Amniotic epithelial cell (primary cell): ENCODE measurements at regions not wholly inside any gene's neighbourhood (a gene's known extent, or its start where the extent isn't known, plus 50 kb on each side); places are given as distances from the start of the nearest gene placed in this dataset.
"Not testable (repeated sequence)": the region's sequence is repeated elsewhere in the genome, so short reads cannot be mapped to it uniquely, and the experiment has no call there.

Source experiments
- DNase-seq: peaks from one replicate; pipeline ENCODE4 v3.0.0-alpha.2; 2010; ENCODE audit warnings: low read depth

GRCh38 chr12:67759829-67760228 is 111.3 kb downstream of the DYRK2 start:
- DNase-seq: no peak

GRCh38 chr12:67760586-67761275 is 112.2 kb downstream of the DYRK2 start:
- DNase-seq: peak; percentile 61

GRCh38 chr12:67761566-67761965 is 113.0 kb downstream of the DYRK2 start:
- DNase-seq: no peak

DNA sequence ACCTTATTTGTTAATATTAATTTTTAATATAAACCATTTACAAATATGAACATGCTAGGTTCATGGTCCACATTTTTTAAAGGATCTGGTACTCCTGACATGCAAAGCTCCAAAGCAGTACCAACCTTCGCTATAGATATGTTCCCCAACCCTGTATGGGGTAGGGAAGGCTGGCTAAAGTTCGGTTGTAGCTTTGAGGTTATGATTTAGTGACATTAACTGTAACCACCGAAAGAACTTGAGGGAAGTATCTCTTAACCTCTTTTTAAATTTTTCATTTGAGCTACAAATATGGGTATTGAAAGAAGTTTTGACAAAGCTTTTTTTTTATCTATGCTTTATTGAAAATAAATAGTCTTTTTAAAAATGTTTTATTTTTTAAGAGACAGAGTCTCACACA is 115.5 kb downstream of the DYRK2 start:
- no peak for DNase-seq

GRCh38 chr12:67764946-67765619 is 116.5 kb downstream of the DYRK2 start:
- DNase-seq: no peak

DNA sequence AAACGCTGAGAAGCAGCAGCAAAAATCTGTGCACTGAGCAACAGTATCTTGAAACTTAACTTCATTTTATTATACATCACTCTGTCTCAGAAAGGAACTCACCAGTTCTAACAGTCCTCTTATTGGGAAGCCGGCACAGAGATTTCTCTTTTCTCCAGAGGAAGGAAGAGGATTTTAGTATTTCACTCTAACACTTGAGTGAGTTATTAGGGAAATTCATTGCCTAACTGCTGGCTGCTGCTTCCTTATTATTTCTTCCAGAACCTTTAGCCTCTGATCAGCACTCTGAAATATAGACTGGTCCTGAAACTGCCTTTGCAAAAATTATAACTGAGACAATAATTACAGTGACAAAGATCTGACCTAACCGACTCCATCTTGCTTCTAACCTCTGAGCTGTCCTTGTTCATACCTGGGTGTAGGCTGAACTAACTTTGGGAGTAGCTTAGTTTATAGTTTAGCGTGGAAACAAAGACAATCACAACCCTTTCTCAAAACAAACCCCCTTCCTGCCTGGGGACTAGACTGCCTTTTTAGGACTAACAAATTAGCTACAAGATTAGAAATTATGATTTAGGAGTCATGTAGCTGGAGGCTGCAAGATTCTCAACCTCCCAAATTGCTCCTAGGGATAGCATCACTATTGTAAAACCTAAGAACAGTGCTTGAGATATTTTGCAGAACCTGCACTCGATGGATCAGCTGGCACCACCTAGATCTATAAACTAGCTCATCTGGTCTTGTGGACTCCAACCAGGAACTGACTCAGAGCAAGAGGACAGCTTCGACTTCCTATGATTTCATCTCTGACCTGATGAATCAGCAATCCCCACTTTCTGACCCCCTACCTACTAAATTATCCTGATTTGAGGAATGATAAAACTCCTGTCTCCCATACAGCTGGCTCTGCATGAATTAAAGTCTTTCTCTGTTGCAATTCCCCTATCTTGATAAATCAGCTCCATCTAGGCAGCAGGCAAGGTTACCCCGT is 117.5 kb downstream of the DYRK2 start:
- peak; percentile 87 for DNase-seq

DNA sequence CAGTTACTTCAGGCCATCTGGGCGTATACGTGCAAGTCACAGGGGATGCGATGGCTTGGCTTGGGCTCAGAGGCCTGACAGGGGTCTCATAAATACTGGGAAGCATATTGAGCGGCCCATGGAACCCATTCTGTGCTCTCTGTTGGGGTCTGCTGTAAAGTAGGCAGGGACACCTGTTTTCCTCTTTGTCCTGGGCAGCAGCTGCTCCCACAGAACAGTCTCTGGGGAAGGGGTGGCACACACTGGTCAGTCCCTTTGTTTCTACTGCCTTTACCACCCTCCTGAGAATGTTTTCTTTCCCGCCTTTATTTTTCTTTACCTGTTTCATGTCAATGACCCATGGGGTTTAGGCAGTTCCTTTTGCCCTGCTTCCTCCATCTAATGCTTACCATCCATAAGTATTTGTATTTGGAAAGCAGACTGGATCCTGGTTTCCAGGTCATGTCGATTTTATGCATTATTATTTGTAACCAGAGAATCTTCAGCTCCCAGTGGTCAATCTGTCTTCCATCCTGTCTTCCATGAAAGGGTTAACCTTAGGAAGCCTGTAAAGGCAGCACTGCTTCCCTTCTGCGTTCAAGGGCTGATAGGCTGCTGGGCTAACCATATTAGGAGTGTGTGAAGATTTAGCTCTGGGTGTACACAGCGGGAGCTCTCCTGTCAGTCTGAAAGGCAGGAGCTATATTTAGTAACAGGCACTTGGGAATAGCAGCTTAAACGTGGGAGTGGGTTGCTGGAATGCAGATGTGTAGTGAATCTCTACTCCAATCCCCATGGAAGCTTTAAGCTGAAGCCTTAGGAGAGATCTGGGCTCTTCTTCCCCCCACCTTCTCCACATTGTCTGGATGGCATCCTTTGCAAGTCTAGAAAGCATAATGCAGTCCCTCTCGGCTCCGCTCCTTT is 124.0 kb downstream of the DYRK2 start:
- DNase-seq: peak; percentile 71

- no peak for DNase-seq
Observed at GRCh38 chr12:67773896-67774295, 125.4 kb downstream of the DYRK2 start.

DNA sequence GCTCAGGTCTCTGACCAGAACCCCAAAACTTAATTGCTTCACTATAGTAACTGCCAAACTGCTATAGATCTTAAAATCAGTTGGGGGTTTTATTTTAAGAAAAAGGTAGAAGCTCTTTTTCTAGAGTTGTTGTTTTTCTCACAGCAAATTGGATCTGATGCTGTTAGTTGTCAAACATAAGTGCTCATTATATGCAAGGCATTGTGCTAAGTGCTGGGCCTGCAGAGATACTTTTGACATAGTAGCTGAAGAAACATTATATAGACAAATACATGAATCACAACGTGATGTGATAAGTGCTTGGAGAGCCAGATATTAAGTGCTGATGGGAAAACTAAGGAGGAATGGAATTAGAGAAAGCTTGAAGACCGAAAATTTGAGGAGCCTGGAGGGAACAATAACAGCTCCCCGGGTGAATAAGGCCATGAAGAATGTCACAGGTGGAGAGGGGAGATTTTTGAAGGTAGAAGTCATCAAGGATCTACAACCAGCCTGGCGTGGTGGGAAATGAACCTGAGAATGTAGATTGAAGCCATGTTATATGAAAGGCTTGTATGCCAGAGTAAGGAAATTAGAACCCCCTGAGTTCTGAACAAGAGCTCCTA is 126.5 kb downstream of the DYRK2 start:
- DNase-seq: no peak

GRCh38 chr12:67780580-67781084 is 132.1 kb downstream of the DYRK2 start:
- DNase-seq: no peak

- DNase-seq: no peak
Observed at GRCh38 chr12:67782573-67782972, 134.0 kb downstream of the DYRK2 start.

DNA sequence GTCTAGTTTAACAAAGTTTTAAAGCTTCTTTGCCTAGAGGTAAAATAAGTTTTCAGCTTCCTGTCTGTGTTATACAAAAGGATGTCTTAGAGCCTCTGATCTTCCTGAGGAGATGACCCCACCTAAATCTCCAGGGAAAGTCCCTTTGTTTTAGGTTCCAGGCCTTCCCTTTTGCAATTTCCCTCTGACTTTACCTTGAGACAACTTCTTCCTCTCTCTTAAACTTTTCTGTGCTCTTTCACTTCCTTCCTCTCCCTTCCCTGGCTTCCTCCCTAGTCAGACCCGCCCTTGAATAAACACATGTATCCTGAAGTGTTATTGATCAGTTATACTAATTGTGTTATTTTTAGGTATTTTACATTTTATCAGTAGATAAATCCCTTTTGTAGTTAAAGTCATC is 134.8 kb downstream of the DYRK2 start:
- DNase-seq: no peak

DNA sequence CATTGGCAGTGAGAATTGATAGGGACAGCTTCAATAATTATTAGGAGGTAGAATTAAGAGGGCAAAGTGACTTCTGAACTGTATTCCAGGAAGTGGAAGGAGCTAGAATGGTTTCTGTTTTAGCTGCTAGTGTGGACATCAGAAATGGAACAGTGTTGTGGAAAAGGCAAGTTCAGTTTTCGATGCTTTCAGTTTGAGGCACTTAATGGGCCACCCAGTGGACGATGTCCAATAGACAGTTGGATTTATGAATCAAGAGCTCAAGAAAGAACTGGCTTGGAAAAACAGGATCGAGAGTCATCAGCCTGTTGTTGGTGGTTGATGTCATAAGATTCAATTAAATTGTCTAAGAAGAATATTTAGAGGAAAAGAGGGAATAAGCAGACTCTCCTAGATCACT is 136.3 kb downstream of the DYRK2 start:
- DNase-seq: no peak

- no peak for DNase-seq
Observed at GRCh38 chr12:67786086-67786485, 137.5 kb downstream of the DYRK2 start.

DNA sequence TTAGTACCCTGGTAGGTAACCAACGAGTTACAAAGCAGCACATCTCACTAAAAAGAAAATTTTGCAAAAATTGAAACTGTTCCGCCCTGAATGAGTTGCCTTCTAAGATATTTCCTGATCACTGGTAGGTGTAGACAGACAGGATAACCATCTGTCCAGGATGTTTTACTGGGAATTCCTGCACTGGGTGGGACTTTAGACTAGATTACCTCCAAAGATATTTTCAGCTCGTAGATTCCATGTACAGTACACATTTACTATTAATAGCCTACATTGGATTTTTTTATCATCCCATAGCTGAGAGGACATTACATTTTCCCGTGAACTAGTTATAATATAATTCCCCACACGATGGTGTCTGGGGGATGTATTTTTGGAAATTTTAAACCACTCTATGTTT is 139.6 kb downstream of the DYRK2 start:
- DNase-seq: no peak

GRCh38 chr12:67789266-67789665 is 140.7 kb downstream of the DYRK2 start:
- no peak for DNase-seq

DNA sequence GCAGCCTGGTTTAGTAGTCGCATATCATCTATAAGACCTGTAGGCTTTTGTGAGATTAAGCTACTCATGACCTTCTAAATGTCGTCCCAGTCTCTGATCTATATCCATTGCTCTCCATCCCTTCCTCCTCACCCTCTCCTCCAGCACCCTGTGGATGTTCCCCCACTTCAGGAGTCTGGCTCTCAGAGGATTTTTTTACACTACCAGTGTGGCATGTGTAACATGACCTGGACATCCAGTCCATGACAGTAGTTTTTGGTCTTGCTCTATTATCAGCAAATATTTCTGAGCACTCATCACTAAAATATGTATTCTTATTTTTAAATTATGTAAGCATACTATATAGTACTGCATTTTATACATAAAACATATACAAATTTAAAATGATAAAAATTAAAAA is 142.1 kb downstream of the DYRK2 start:
- DNase-seq: no peak

DNA sequence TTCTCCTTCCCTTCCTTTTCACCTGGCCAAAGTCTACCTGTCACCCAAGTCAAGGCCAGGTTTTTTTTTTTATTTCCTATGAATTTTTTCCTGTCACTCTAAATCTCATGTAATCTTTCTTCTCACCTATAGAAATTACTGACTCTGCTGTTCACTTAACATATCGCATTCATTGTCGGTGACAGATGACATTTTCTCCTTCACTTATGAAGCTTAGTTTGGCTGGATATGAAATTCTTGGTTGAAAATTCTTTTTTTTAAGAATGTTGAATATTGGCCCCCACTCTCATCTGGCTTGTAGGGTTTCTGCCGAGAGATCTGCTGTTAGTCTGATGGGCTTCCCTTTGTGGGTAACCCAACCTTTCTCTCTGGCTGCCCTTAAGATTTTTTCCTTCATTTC is 142.8 kb downstream of the DYRK2 start:
- not testable (repeated sequence) for DNase-seq

- no peak for DNase-seq
Observed at GRCh38 chr12:67792185-67792584, 143.6 kb downstream of the DYRK2 start.

DNA sequence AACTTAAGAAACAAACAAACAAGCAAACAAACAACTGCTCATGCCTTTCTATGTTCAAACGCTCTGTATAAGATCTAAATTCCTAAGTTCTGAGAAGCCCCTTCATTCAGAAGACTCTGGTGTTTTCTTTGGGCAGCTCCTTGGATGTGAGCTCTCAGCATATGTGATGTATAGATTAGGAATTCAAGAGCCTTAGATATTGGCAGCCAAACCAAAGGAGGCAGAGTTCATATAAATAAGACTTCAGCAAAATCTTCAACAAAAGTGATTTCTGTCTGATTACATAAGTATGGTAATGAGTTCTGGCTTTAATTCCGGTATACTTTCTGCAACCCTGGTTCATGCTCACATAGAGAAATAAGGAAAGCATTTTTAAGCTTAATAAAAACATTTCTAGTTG is 145.6 kb downstream of the DYRK2 start:
- DNase-seq: no peak

- DNase-seq: no peak
Observed at GRCh38 chr12:67795236-67795635, 146.7 kb downstream of the DYRK2 start.
